Activated CD8-positive, alpha-beta T cell treated with anti-CD3 and anti-CD28 coated beads for 36 hours (primary cell): ENCODE measurements at regions not wholly inside any gene's neighbourhood (a gene's known extent, or its start where the extent isn't known, plus 50 kb on each side); places are given as distances from the start of the nearest gene placed in this dataset.

Source experiments
- ATAC-seq: fragments of 200-7000 bp; cut with Tn5 transposase; one replicate; pipeline ENCODE4 v1.10.0; 2021; ENCODE audit warnings: mild to moderate bottlenecking, moderate library complexity
- CTCF ChIA-PET: fragments of 350-600 bp; sonication (Branson Sonifier 250); formaldehyde crosslinking; loops from one replicate; lab custom pipeline; 2021; ENCODE audit warnings: antibody characterized with exemption; lab: Charles Lee
- POLR2A ChIA-PET: fragments of 350-600 bp; sonication (Branson Sonifier 250); formaldehyde crosslinking; loops from one replicate; lab custom pipeline; 2021; ENCODE audit warnings: antibody characterized with exemption; lab: Charles Lee
- DNase-seq: peaks from one replicate; pipeline ENCODE4 v3.0.0-alpha.2; 2020
- H3K27ac Mint-ChIP-seq: one replicate; pipeline ENCODE4 v1.8.0; 2021; ENCODE audit warnings: mild to moderate bottlenecking, mixed read lengths
- H3K27me3 Mint-ChIP-seq: one replicate; pipeline ENCODE4 v1.8.0; 2021; ENCODE audit warnings: mixed read lengths
- H3K36me3 Mint-ChIP-seq: one replicate; pipeline ENCODE4 v1.8.0; 2021; ENCODE audit warnings: low read depth, mixed read lengths
- H3K4me1 Mint-ChIP-seq: one replicate; pipeline ENCODE4 v1.8.0; 2021; ENCODE audit warnings: low read depth, mixed read lengths
- H3K4me3 Mint-ChIP-seq: one replicate; pipeline ENCODE4 v1.8.0; 2021; ENCODE audit warnings: mild to moderate bottlenecking, moderate library complexity, mixed read lengths
- H3K9me3 Mint-ChIP-seq: one replicate; pipeline ENCODE4 v1.8.0; 2021; ENCODE audit warnings: mixed read lengths
- CTCF ChIP-seq: fragments of 200-600 bp; IDR thresholded peaks from one replicate; pipeline ENCODE4 v1.8.0; 2022; ENCODE audit warnings: antibody characterized with exemption, mild to moderate bottlenecking
- intact Hi-C: fragments of 100-400 bp; cut with micrococcal nuclease; formaldehyde crosslinking; loops from one replicate; pipeline ENCODE4 v1.10.0; 2022

GRCh38 chr2:4938206-4938605, 754.0 kb upstream of the SOX11 start:
- Mint-ChIP-seq H3K9me3 (peaks cover 5% of the 10 kb centered on the region), H3K36me3 (no peaks in the 10 kb centered on the region), H3K4me1 (no peaks in the 10 kb centered on the region), H3K27ac (no peak overlapping the region), H3K27me3 (no peaks in the 10 kb centered on the region), H3K4me3 (no peak overlapping the region)
- intact Hi-C loops: no loop called here
- POLR2A ChIA-PET: no interaction called here
- CTCF ChIA-PET: no interaction called here
- DNase-seq (no peak), ATAC-seq (no peak)
- TF ChIP-seq CTCF: no peak

- intact Hi-C loops: no loop called here
- no peak overlapping the region for H3K4me3 Mint-ChIP-seq
- no peak for TF ChIP-seq CTCF
- no peaks in the 10 kb centered on the region for H3K4me1 Mint-ChIP-seq
- no peaks in the 10 kb centered on the region for H3K36me3 Mint-ChIP-seq
- no peak overlapping the region for H3K27ac Mint-ChIP-seq
- CTCF ChIA-PET: no interaction called here
- ATAC-seq: no peak
- no peak for DNase-seq
- H3K27me3 Mint-ChIP-seq: no peaks in the 10 kb centered on the region
- H3K9me3 Mint-ChIP-seq: peaks cover 3% of the 10 kb centered on the region
- POLR2A ChIA-PET: no interaction called here
Measured at GRCh38 chr2:4942441-4942840, 749.7 kb upstream of the SOX11 start.

GRCh38 chr2:4947911-4948310, 744.3 kb upstream of the SOX11 start:
- CTCF ChIA-PET: no interaction called here
- POLR2A ChIA-PET: no interaction called here
- Mint-ChIP-seq H3K27ac (no peak overlapping the region), H3K4me3 (no peak overlapping the region), H3K4me1 (no peaks in the 10 kb centered on the region), H3K27me3 (no peaks in the 10 kb centered on the region), H3K36me3 (no peaks in the 10 kb centered on the region), H3K9me3 (peaks cover 2% of the 10 kb centered on the region)
- intact Hi-C loops: no loop called here
- ATAC-seq: no peak
- no peak for TF ChIP-seq CTCF
- DNase-seq: no peak

- H3K36me3 Mint-ChIP-seq: no peaks in the 10 kb centered on the region
- no peak overlapping the region for H3K27ac Mint-ChIP-seq
- peaks cover 2% of the 10 kb centered on the region for H3K9me3 Mint-ChIP-seq
- no peak for TF ChIP-seq CTCF
- no peaks in the 10 kb centered on the region for H3K27me3 Mint-ChIP-seq
- ChIA-PET CTCF (no interaction called here), POLR2A (no interaction called here)
- H3K4me1 Mint-ChIP-seq: no peaks in the 10 kb centered on the region
- no peak for ATAC-seq
- no peak overlapping the region for H3K4me3 Mint-ChIP-seq
- intact Hi-C loops: no loop called here
- no peak for DNase-seq
Measured at GRCh38 chr2:4951368-4951767, 740.8 kb upstream of the SOX11 start.

GRCh38 chr2:4959219-4959618, 733.0 kb upstream of the SOX11 start:
- intact Hi-C loops: no loop called here
- DNase-seq (no peak), ATAC-seq (no peak)
- H3K9me3 Mint-ChIP-seq: no peaks in the 10 kb centered on the region
- no peaks in the 10 kb centered on the region for H3K27me3 Mint-ChIP-seq
- H3K4me1 Mint-ChIP-seq: no peaks in the 10 kb centered on the region
- no peak for TF ChIP-seq CTCF
- H3K27ac Mint-ChIP-seq: no peak overlapping the region
- H3K4me3 Mint-ChIP-seq: no peak overlapping the region
- CTCF ChIA-PET: no interaction called here
- POLR2A ChIA-PET: no interaction called here
- no peaks in the 10 kb centered on the region for H3K36me3 Mint-ChIP-seq
